CD14-positive monocyte (primary cell): ENCODE measurements at regions not wholly inside any gene's neighbourhood (a gene's known extent, or its start where the extent isn't known, plus 50 kb on each side); places are given as distances from the start of the nearest gene placed in this dataset.
A peak's percentile ranks its signal among the peaks of the same experiment; 100 is the strongest.
"Not testable (repeated sequence)": the region's sequence is repeated elsewhere in the genome, so short reads cannot be mapped to it uniquely, and the experiment has no call there.

Source experiments
- DNase-seq, 3 donors: peaks; one replicate each; pipeline ENCODE4 v3.0.0-alpha.2; 2011 to 2022
- H2AFZ ChIP-seq: 2 replicates; pipeline ENCODE4 v1.6.0; 2012; ENCODE audit warnings: mild to moderate bottlenecking, low read depth, low read length, inconsistent platforms; ENCODE audit not compliant: insufficient read depth, poor library complexity, severe bottlenecking
- H3K27ac ChIP-seq, 2 donors: 1 replicate in 1 of 2; 2 replicates in 1 of 2; pipeline ENCODE4 v1.5.1; 2012 to 2013; ENCODE audit warnings: low read length in 2 of 2, control low read depth in 1 of 2, inconsistent platforms in 1 of 2, low read depth in 1 of 2, mild to moderate bottlenecking in 1 of 2
- H3K27me3 ChIP-seq, 2 donors: one replicate each; pipeline versions ENCODE4 v1.6.0 to v1.6.1; 2011 to 2013; ENCODE audit warnings: low read length in 2 of 2; ENCODE audit not compliant: control insufficient read depth in 2 of 2, insufficient read depth in 2 of 2
- H3K36me3 ChIP-seq, 2 donors: replicated peaks in 1 of 2; 1 replicate in 1 of 2; 2 replicates in 1 of 2; pipeline versions ENCODE4 v1.5.1 to v1.6.1; 2012 to 2013; ENCODE audit warnings: low read length in 2 of 2, control low read depth in 1 of 2, inconsistent platforms in 1 of 2, mild to moderate bottlenecking in 1 of 2; ENCODE audit not compliant: insufficient read depth in 2 of 2, control insufficient read depth in 1 of 2
- H3K4me1 ChIP-seq, 2 donors: 1 replicate in 1 of 2; 2 replicates in 1 of 2; pipeline versions ENCODE4 v1.5.1 to v1.6.1; 2012 to 2013; ENCODE audit warnings: low read length in 2 of 2, control low read depth in 1 of 2, inconsistent platforms in 1 of 2, mild to moderate bottlenecking in 1 of 2, moderate library complexity in 1 of 2; ENCODE audit not compliant: insufficient read depth in 2 of 2, control insufficient read depth in 1 of 2
- H3K4me2 ChIP-seq: replicated peaks from 2 replicates; pipeline ENCODE3; 2012; ENCODE audit warnings: low read length, moderate library complexity, mild to moderate bottlenecking; ENCODE audit not compliant: poor library complexity, severe bottlenecking; ENCODE audit errors: extremely low read depth
- H3K4me3 ChIP-seq, 3 experiments: fragments of 200-600 bp in 1 of 3; sonication (generic) in 1 of 3; replicated peaks in 1 of 3; 1 replicate in 2 of 3; 2 replicates in 1 of 3; pipeline ENCODE4 v1.5.1; 2011 to 2013; ENCODE audit warnings: low read length in 3 of 3, mild to moderate bottlenecking in 3 of 3, control low read depth in 2 of 3, low read depth in 2 of 3, inconsistent platforms in 1 of 3, moderate library complexity in 1 of 3
- H3K79me2 ChIP-seq: 2 replicates; pipeline ENCODE4 v1.6.0; 2012; ENCODE audit warnings: mild to moderate bottlenecking, control low read depth, inconsistent platforms, low read length, moderate library complexity; ENCODE audit not compliant: insufficient read depth
- H3K9ac ChIP-seq: 2 replicates; pipeline ENCODE4 v1.6.0; 2017; ENCODE audit warnings: low read length, mild to moderate bottlenecking; ENCODE audit not compliant: insufficient read depth, poor library complexity, severe bottlenecking
- H3K9me3 ChIP-seq, 2 donors: replicated peaks in 1 of 2; 1 replicate in 1 of 2; 2 replicates in 1 of 2; pipeline versions ENCODE4 v1.5.1 to v1.6.1; 2012 to 2013; ENCODE audit warnings: low read length in 2 of 2, control low read depth in 1 of 2; ENCODE audit not compliant: control insufficient read depth in 1 of 2, insufficient read depth in 1 of 2
- H4K20me1 ChIP-seq: 2 replicates; pipeline ENCODE4 v1.6.0; 2012; ENCODE audit warnings: mild to moderate bottlenecking, low read length, control low read depth, moderate library complexity; ENCODE audit not compliant: insufficient read depth
- H3K27ac Mint-ChIP-seq, 7 donors: one replicate each; pipeline ENCODE4 v1.8.0; 2020; ENCODE audit warnings: mild to moderate bottlenecking in 7 of 7, mixed read lengths in 7 of 7, moderate library complexity in 6 of 7, inconsistent platforms in 2 of 7
- H3K27me3 Mint-ChIP-seq, 3 donors: one replicate each; pipeline ENCODE4 v1.8.0; 2021 to 2022; ENCODE audit warnings: low read depth in 3 of 3, mild to moderate bottlenecking in 3 of 3, mixed read lengths in 3 of 3, moderate library complexity in 3 of 3, inconsistent platforms in 1 of 3
- H3K36me3 Mint-ChIP-seq, 2 donors: one replicate each; pipeline ENCODE4 v1.8.0; 2020; ENCODE audit warnings: mixed read lengths in 2 of 2, inconsistent platforms in 1 of 2, mild to moderate bottlenecking in 1 of 2
- H3K4me1 Mint-ChIP-seq: one replicate; pipeline ENCODE4 v1.8.0; 2020; ENCODE audit warnings: mild to moderate bottlenecking, mixed read lengths
- H3K4me3 Mint-ChIP-seq, 2 donors: one replicate each; pipeline ENCODE4 v1.8.0; 2020; ENCODE audit warnings: mild to moderate bottlenecking in 2 of 2, mixed read lengths in 2 of 2, moderate library complexity in 1 of 2
- H3K9me3 Mint-ChIP-seq, 7 donors: one replicate each; pipeline ENCODE4 v1.8.0; 2020 to 2022; ENCODE audit warnings: mixed read lengths in 7 of 7, mild to moderate bottlenecking in 6 of 7, moderate library complexity in 6 of 7, inconsistent platforms in 2 of 7
- WGBS: methylation state at CpG from one replicate; pipeline ENCODE4 v1.1.5; 2013; ENCODE audit warnings: missing lambda C conversion rate; ENCODE audit not compliant: insufficient coverage; 5-methylcytosine and 5-hydroxymethylcytosine counted together
- intact Hi-C, 2 donors: fragments of 100-400 bp; cut with micrococcal nuclease; formaldehyde crosslinking; loops; one replicate each; pipeline versions ENCODE4 v1.15.0 to v1.15.1; 2023
- TF ChIP-seq, protein P1 (sequence below): fragments of 200-600 bp; IDR thresholded peaks from one replicate; pipeline ENCODE4 v1.8.0; 2022; ENCODE audit warnings: antibody characterized with exemption, mild to moderate bottlenecking

DNA sequence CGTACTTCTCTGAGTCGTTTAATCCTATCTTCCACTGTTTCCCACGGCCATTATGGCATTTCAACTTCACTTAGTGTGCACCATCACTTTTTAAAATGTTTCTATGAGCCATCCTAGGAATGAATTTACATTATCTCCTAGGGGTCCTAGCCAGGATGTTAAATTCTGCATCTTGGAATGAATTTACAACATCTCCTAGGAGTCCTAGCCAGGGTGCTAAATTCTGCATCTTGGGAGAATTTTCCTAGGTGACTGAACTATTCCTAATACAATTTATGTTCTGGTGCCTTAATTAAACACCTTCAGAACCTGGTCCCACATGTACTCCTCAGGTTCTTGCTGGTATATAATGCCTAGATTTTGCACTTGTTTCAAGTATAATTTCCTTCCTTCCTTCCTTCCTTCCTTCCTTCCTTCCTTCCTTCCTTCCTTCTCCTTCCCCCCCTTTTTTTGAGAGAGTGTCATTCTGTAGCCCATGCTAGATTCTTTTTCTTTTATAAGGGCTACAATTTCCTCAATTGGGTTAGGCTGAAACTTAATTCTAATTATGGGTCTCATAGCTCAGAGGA lies 72.1 kb downstream of the TBR1 start:
- no peak overlapping the region for H3K27ac ChIP-seq
- H3K4me2 ChIP-seq, result no peak overlapping the region
- H2AFZ ChIP-seq, result no peak overlapping the region
- no peaks in the 10 kb centered on the region for H3K36me3 ChIP-seq
- no peaks in the 10 kb centered on the region for H3K79me2 ChIP-seq
- H3K4me1 ChIP-seq, result no peaks in the 10 kb centered on the region
- H4K20me1 ChIP-seq, result no peaks in the 10 kb centered on the region
- Mint-ChIP-seq H3K36me3 (no peaks in the 10 kb centered on the region), H3K27ac (no peak overlapping the region), H3K9me3 (peaks cover 2 to 10% (median 5%) of the 10 kb centered on the region in 7 donors), H3K4me1 (no peaks in the 10 kb centered on the region), H3K4me3 (no peak overlapping the region), H3K27me3 (no peaks in the 10 kb centered on the region)
- no peak overlapping the region for H3K9ac ChIP-seq
- H3K27me3 ChIP-seq, result no peaks in the 10 kb centered on the region
- H3K4me3 ChIP-seq, result no peak overlapping the region
- 84% methylated on average over 3 of the region's 3 CpGs for WGBS
- TF ChIP-seq, protein P1, sequence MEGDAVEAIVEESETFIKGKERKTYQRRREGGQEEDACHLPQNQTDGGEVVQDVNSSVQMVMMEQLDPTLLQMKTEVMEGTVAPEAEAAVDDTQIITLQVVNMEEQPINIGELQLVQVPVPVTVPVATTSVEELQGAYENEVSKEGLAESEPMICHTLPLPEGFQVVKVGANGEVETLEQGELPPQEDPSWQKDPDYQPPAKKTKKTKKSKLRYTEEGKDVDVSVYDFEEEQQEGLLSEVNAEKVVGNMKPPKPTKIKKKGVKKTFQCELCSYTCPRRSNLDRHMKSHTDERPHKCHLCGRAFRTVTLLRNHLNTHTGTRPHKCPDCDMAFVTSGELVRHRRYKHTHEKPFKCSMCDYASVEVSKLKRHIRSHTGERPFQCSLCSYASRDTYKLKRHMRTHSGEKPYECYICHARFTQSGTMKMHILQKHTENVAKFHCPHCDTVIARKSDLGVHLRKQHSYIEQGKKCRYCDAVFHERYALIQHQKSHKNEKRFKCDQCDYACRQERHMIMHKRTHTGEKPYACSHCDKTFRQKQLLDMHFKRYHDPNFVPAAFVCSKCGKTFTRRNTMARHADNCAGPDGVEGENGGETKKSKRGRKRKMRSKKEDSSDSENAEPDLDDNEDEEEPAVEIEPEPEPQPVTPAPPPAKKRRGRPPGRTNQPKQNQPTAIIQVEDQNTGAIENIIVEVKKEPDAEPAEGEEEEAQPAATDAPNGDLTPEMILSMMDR, result no peak
- no peak for DNase-seq
- intact Hi-C loops, result no loop called here
- H3K9me3 ChIP-seq, result no peaks in the 10 kb centered on the region

DNA sequence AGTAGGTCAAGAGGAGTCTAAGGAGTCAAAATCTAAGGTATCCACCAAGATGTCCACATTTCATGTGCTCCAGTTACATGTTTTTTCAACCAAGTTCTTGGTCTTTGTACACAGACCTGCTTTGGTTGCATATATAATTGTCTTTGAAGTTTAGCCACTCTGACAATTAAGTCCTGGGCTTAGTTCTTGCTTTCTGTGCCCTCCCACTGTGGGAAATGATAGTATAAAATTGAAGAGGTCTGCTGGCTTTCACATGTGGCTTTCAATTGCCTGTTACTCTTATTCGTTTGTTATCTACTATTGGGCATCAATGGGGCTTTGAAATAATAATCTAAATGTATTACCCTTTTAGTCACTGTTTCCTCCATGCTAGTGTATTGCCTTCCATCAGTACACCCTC lies 72.8 kb downstream of the TBR1 start:
- DNase-seq, result no peak
- H3K4me1 ChIP-seq, result no peaks in the 10 kb centered on the region
- H3K27me3 ChIP-seq, result no peaks in the 10 kb centered on the region
- no peak overlapping the region for H3K4me2 ChIP-seq
- Mint-ChIP-seq H3K4me1 (no peaks in the 10 kb centered on the region), H3K27ac (no peak overlapping the region), H3K9me3 (peaks cover 1 to 8% (median 5%) of the 10 kb centered on the region in 7 donors), H3K4me3 (no peak overlapping the region), H3K36me3 (no peaks in the 10 kb centered on the region), H3K27me3 (no peaks in the 10 kb centered on the region)
- TF ChIP-seq, protein P1, result no peak
- no peaks in the 10 kb centered on the region for H3K36me3 ChIP-seq
- H3K27ac ChIP-seq, result no peak overlapping the region
- no peaks in the 10 kb centered on the region for H3K79me2 ChIP-seq
- no peak overlapping the region for H3K4me3 ChIP-seq
- H4K20me1 ChIP-seq, result no peaks in the 10 kb centered on the region
- no peak overlapping the region for H2AFZ ChIP-seq
- WGBS, result no CpG with 5 or more reads among the region's 1 CpG
- no peak overlapping the region for H3K9ac ChIP-seq
- intact Hi-C loops, result no loop called here
- H3K9me3 ChIP-seq, result no peaks in the 10 kb centered on the region

DNA sequence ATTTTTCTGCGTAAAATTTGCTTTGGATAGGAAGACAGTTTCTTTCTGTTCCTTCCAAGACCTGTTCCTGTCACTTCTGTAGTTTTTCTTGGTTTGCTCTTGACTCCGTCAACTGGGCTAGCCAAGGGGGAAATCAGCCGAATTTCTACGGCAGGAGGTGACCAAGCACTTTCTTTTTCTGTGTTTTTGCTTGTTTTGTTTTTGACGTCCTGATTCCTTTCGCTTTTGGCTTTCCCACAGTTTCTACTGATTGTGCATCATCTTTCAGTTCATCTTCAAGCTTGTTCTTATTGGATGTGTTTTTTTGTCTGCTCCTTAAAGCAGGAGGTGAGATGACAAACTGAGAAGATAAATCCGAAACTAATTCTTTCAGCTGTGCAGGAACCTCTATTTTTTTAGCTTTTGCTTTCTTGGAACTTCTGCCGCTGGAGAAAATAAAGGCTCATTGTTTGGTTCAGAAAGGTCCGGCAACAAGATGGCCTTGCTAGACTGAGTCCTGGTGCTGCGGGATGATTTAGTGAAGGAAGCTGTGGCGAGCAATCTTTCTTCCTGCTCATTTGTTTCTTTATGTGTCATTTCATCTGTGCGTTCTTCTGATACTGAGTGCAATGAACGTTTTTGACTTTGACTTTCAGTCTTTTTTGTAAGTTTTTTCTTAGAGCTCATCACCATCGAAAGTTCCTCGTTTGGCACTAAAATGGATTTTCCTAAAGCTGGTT lies 85.0 kb downstream of the TBR1 start:
- H3K27ac ChIP-seq, H3K36me3 Mint-ChIP-seq, H3K27me3 Mint-ChIP-seq, H4K20me1 ChIP-seq, H3K9me3 Mint-ChIP-seq, H3K36me3 ChIP-seq, H3K4me1 ChIP-seq, intact Hi-C loops, H3K4me1 Mint-ChIP-seq, H3K79me2 ChIP-seq, H3K27me3 ChIP-seq, H3K9me3 ChIP-seq, DNase-seq: not testable (repeated sequence)
- Histone ChIP-seq H2AFZ (peak overlapping the region; percentile 59), H3K4me3 (peak overlapping the region; percentile 21 to 64 (median 48)), H3K9ac (peak overlapping the region; percentile 27), H3K4me2 (peak overlapping the region; percentile 47)
- WGBS, result 23% methylated on average over 3 of the region's 15 CpGs
- peak overlapping the region in 2 of 7 donors; percentile 36 to 51 for H3K27ac Mint-ChIP-seq
- peak overlapping the region; percentile 71 to 94 for H3K4me3 Mint-ChIP-seq
